ENCODE measurements at regions not wholly inside any gene's neighbourhood (a gene's known extent, or its start where the extent isn't known, plus 50 kb on each side); places are given as distances from the start of the nearest gene placed in this dataset.

GRCh38 chr7:50211130-50212015, 93.1 kb upstream of the IKZF1 start:
- POLR2A ChIA-PET, result no interaction called here
- CTCF ChIA-PET, result no interaction called here

More at GRCh38 chr7:50211130-50212015, 93.1 kb upstream of the IKZF1 start:
- Histone ChIP-seq H4K20me1 (replicated peaks; ENCODE audit: control insufficient read depth, extremely low read depth, insufficient read depth, low read length) (no peaks in the 10 kb centered on the region), H3K9ac (replicated peaks; ENCODE audit: extremely low read depth, insufficient read depth, low read length) (no peak overlapping the region), H3K36me3 (ENCODE audit: control insufficient read depth in 2 of 2, extremely low read depth in 1 of 2, insufficient read depth in 2 of 2, low read length in 2 of 2) (no peaks in the 10 kb centered on the region), H3K27ac (ENCODE audit: insufficient read depth, low read depth, low read length) (no peak overlapping the region), H3K9me3 (replicated peaks; ENCODE audit: control insufficient read depth, insufficient read depth, low read length) (no peaks in the 10 kb centered on the region), H2AFZ (ENCODE audit: low read depth, low read length) (no peak overlapping the region), H3K4me2 (ENCODE audit: insufficient read depth, low read length) (no peak overlapping the region), H3K79me2 (ENCODE audit: control insufficient read depth, insufficient read depth, low read length) (no peaks in the 10 kb centered on the region), H3K4me1 (ENCODE audit: control insufficient read depth, extremely low read depth, insufficient read depth, low read length) (no peaks in the 10 kb centered on the region), H3K9me1 (replicated peaks; ENCODE audit: control insufficient read depth, extremely low read depth, insufficient read depth, low read length) (no peaks in the 10 kb centered on the region), H3K4me3 (replicated peaks in 1 of 3; ENCODE audit: insufficient read depth in 1 of 3, low read depth in 1 of 3, low read length in 3 of 3) (no peak overlapping the region), H3K27me3 (ENCODE audit: control insufficient read depth in 2 of 2, insufficient read depth in 2 of 2, low read length in 2 of 2) (no peaks in the 10 kb centered on the region)
- no peak for FAIRE-seq
- intact Hi-C loops (cut with micrococcal nuclease) (no loop called here), dilution Hi-C loops (cut with MboI; ENCODE audit: extremely low pct_ligation_motif_present, low sequenced_read_pairs) (no loop called here)
- no TSS peak for BruUV-seq (replicated peaks)
- no peak for DNase-seq (ENCODE audit: low read depth, low spot score)
- TF ChIP-seq JUN (IDR thresholded peaks at IDR 0.05; ENCODE audit: borderline replicate concordance, insufficient read depth, insufficient read length, low read depth) (no peak), GATA2 (IDR thresholded peaks at IDR 0.05; ENCODE audit: insufficient read depth, insufficient read length, low read depth, low read length) (no peak), MAX (IDR thresholded peaks at IDR 0.05; ENCODE audit: insufficient read depth, insufficient read length) (no peak), POLR2AphosphoS5 (IDR thresholded peaks at IDR 0.05; ENCODE audit: insufficient read depth, low read depth, low read length) (no peak), CTCF (IDR thresholded peaks at IDR 0.05; ENCODE audit: extremely low read depth in 1 of 2, insufficient read depth in 1 of 2, low read depth in 1 of 2, low read length in 2 of 2) (no peak), POLR2A (IDR thresholded peaks at IDR 0.05; ENCODE audit: low read depth, low read length) (no peak), EZH2 (IDR thresholded peaks at IDR 0.05; ENCODE audit: borderline replicate concordance, low read depth, low read length, severe bottlenecking) (no peak), MYC (IDR thresholded peaks at IDR 0.05; ENCODE audit: low read depth, low read length) (no peak), FOS (IDR thresholded peaks at IDR 0.05; ENCODE audit: borderline replicate concordance, insufficient read depth, low read length) (no peak)

Measured in endothelial cell of umbilical vein (primary cell).